ENCODE measurements at regions not wholly inside any gene's neighbourhood (a gene's known extent, or its start where the extent isn't known, plus 50 kb on each side); places are given as distances from the start of the nearest gene placed in this dataset.

GRCh38 chr17:79454826-79455225, 156.0 kb downstream of the RBFOX3 start:
- Histone ChIP-seq H3K4me3 (no peak overlapping the region), H3K9me3 (no peaks in the 10 kb centered on the region), H3K27ac (no peak overlapping the region), H3K27me3 (peaks cover 0 to 32% (median 3%) of the 10 kb centered on the region in 3 donors), H3K36me3 (no peaks in the 10 kb centered on the region), H3K4me1 (no peaks in the 10 kb centered on the region)
- 78 to 90% (median 88%) methylated on average over 3 to 6 of the region's 6 CpGs for WGBS, 5 donors
- intact Hi-C loops (cut with DNase I; ENCODE audit: low total_unique reads): no loop called here
- no peak for DNase-seq
- TF ChIP-seq POLR2AphosphoS5 (IDR thresholded peaks at IDR 0.05): no peak
- TF ChIP-seq, protein P1, sequence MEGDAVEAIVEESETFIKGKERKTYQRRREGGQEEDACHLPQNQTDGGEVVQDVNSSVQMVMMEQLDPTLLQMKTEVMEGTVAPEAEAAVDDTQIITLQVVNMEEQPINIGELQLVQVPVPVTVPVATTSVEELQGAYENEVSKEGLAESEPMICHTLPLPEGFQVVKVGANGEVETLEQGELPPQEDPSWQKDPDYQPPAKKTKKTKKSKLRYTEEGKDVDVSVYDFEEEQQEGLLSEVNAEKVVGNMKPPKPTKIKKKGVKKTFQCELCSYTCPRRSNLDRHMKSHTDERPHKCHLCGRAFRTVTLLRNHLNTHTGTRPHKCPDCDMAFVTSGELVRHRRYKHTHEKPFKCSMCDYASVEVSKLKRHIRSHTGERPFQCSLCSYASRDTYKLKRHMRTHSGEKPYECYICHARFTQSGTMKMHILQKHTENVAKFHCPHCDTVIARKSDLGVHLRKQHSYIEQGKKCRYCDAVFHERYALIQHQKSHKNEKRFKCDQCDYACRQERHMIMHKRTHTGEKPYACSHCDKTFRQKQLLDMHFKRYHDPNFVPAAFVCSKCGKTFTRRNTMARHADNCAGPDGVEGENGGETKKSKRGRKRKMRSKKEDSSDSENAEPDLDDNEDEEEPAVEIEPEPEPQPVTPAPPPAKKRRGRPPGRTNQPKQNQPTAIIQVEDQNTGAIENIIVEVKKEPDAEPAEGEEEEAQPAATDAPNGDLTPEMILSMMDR (IDR thresholded peaks at IDR 0.05): no peak

- Histone ChIP-seq H3K4me1 (no peaks in the 10 kb centered on the region), H3K4me3 (no peak overlapping the region), H3K27me3 (peaks cover 0 to 23% (median 0%) of the 10 kb centered on the region in 3 donors), H3K36me3 (no peaks in the 10 kb centered on the region), H3K27ac (no peak overlapping the region), H3K9me3 (no peaks in the 10 kb centered on the region)
- 64 to 88% (median 71%) methylated on average over 4 to 6 of the region's 6 CpGs for WGBS, 5 donors
- TF ChIP-seq POLR2AphosphoS5 (IDR thresholded peaks at IDR 0.05) (no peak), EP300 (IDR thresholded peaks at IDR 0.05) (no peak), POLR2A (IDR thresholded peaks at IDR 0.05) (no peak)
- TF ChIP-seq, protein P1 (IDR thresholded peaks at IDR 0.05): no peak
- DNase-seq: no peak
- intact Hi-C loops (cut with DNase I; ENCODE audit: low total_unique reads): no loop called here
Observed at GRCh38 chr17:79453481-79453880, 157.4 kb downstream of the RBFOX3 start.

DNA sequence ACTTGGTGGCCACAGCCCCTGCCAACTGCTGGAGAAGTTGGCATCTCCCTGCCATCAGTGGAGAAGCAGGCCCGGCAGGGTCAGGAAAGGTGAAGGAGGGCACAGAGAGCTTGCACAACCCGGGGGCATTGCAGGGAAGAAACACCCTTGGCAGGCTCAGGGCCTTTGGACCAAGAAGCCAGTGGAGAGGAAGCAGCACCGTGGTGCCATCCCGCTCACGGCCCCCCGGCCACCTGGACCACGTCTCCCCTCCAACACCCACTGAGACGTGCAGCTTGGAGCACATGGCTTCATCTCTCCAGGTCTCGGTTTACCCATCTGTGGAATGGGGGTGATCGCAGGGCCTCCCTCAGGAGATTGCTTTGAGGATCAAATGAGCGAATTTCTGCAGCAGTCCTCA, 158.1 kb downstream of the RBFOX3 start:
- no peaks in the 10 kb centered on the region for H3K4me1 ChIP-seq
- H3K36me3 ChIP-seq: no peaks in the 10 kb centered on the region
- no peak overlapping the region for H3K4me3 ChIP-seq
- no peak for TF ChIP-seq EP300 (IDR thresholded peaks at IDR 0.05)
- TF ChIP-seq, protein P1 (IDR thresholded peaks at IDR 0.05): no peak
- no peak for TF ChIP-seq POLR2AphosphoS5 (IDR thresholded peaks at IDR 0.05)
- no peak for TF ChIP-seq POLR2A (IDR thresholded peaks at IDR 0.05)
- 60 to 85% (median 74%) methylated on average over 6 to 11 of the region's 11 CpGs for whole genome bisulfite sequencing, 5 donors
- no peaks in the 10 kb centered on the region for H3K9me3 ChIP-seq
- intact Hi-C loops (cut with DNase I; ENCODE audit: low total_unique reads): no loop called here
- H3K27ac ChIP-seq: no peak overlapping the region
- no peak for DNase-seq
- H3K27me3 ChIP-seq: peaks cover 0 to 22% (median 0%) of the 10 kb centered on the region in 3 donors

GRCh38 chr17:79451167-79451566, 159.7 kb downstream of the RBFOX3 start:
- TF ChIP-seq, protein P1 (IDR thresholded peaks at IDR 0.05): no peak
- TF ChIP-seq POLR2A (IDR thresholded peaks at IDR 0.05) (no peak), EP300 (IDR thresholded peaks at IDR 0.05) (no peak), POLR2AphosphoS5 (IDR thresholded peaks at IDR 0.05) (no peak)
- Histone ChIP-seq H3K27ac (no peak overlapping the region), H3K9me3 (no peaks in the 10 kb centered on the region), H3K27me3 (peaks cover 0 to 19% (median 0%) of the 10 kb centered on the region in 3 donors), H3K4me1 (no peaks in the 10 kb centered on the region), H3K4me3 (no peak overlapping the region), H3K36me3 (no peaks in the 10 kb centered on the region)
- 83 to 89% (median 85%) methylated on average over 7 of the region's 7 CpGs for WGBS, 5 donors
- DNase-seq: no peak
- intact Hi-C loops (cut with DNase I; ENCODE audit: low total_unique reads): no loop called here
